Esophagus squamous epithelium (tissue), 5 donors: ENCODE measurements at regions not wholly inside any gene's neighbourhood (a gene's known extent, or its start where the extent isn't known, plus 50 kb on each side); places are given as distances from the start of the nearest gene placed in this dataset.

Source experiments
- DNase-seq: peaks from one replicate; lab custom pipeline; 2025; lab: John Stamatoyannopoulos, UW
- H3K27ac ChIP-seq, 4 donors: fragments of 200-600 bp; sonication (generic); one replicate each; pipeline ENCODE4 v1.5.1; 2016 to 2019; ENCODE audit warnings: mild to moderate bottlenecking in 1 of 4
- H3K27me3 ChIP-seq, 4 donors: fragments of 200-600 bp; sonication (generic); 1 replicate in 3 of 4; 2 replicates in 1 of 4; pipeline versions ENCODE4 v1.5.1 to v1.6.0; 2017 to 2021; ENCODE audit warnings: antibody characterized with exemption in 1 of 4
- H3K36me3 ChIP-seq, 3 donors: fragments of 200-600 bp; sonication (generic); one replicate each; pipeline ENCODE4 v1.5.1; 2016 to 2019
- H3K4me1 ChIP-seq, 3 donors: fragments of 200-600 bp; sonication (generic); one replicate each; pipeline ENCODE4 v1.5.1; 2017 to 2019
- H3K4me3 ChIP-seq, 4 donors: fragments of 200-600 bp; sonication (generic); 1 replicate in 3 of 4; 2 replicates in 1 of 4; pipeline ENCODE4 v1.5.1; 2016 to 2019; ENCODE audit warnings: mild to moderate bottlenecking in 2 of 4, moderate library complexity in 1 of 4
- H3K9me3 ChIP-seq, 3 donors: fragments of 200-600 bp; sonication (generic); one replicate each; pipeline ENCODE4 v1.5.1; 2016 to 2019
- POLR2A ChIP-seq, 4 donors: fragments of 450-650 bp; IDR thresholded peaks; one replicate each; pipeline ENCODE4 v1.6.1; 2017; ENCODE audit warnings: antibody characterized with exemption in 4 of 4, mild to moderate bottlenecking in 4 of 4, moderate library complexity in 3 of 4
- WGBS, 2 donors: methylation state at CpG; one replicate each; pipeline ENCODE4 v1.1.5; 2018; 5-methylcytosine and 5-hydroxymethylcytosine counted together
- intact Hi-C: fragments of 100-400 bp; cut with DNase I; formaldehyde crosslinking; loops from one replicate; pipeline ENCODE4 v1.15.0; 2022
- TF ChIP-seq, protein P1 (sequence below), 6 experiments: fragments of 450-650 bp in 4 of 6; fragments of 200-600 bp in 2 of 6; sonication (generic) in 2 of 6; IDR thresholded peaks; one replicate each; pipeline ENCODE4 v1.5.1; 2016 to 2019; ENCODE audit warnings: antibody characterized with exemption in 6 of 6, mild to moderate bottlenecking in 4 of 6, moderate library complexity in 4 of 6
- donor health status: DM: yes; HTN: yes; CAD: no.

DNA sequence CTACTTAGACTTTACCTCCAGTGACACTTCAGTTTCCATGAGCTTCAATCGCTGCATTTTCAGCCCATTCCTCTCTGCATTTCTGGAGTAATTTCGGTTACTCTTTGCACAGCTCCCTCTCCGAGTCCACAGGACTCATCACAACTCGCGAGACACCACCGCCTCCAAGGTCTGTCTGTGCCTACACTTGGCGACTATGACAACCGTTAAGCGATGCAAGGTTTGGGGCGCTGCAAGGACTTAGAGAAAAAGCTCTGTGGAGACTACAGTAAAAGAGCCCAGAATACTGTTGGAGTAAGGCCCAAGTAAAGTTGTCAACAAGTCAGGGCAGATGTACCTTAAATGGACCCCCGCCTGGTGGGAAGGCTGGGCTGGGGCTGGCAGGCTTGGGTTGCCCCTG lies 95.7 kb upstream of the RPS6KA2 start:
- no peak overlapping the region for H3K4me3 ChIP-seq
- no peak for TF ChIP-seq POLR2A (IDR thresholded peaks at IDR 0.05)
- TF ChIP-seq, protein P1, sequence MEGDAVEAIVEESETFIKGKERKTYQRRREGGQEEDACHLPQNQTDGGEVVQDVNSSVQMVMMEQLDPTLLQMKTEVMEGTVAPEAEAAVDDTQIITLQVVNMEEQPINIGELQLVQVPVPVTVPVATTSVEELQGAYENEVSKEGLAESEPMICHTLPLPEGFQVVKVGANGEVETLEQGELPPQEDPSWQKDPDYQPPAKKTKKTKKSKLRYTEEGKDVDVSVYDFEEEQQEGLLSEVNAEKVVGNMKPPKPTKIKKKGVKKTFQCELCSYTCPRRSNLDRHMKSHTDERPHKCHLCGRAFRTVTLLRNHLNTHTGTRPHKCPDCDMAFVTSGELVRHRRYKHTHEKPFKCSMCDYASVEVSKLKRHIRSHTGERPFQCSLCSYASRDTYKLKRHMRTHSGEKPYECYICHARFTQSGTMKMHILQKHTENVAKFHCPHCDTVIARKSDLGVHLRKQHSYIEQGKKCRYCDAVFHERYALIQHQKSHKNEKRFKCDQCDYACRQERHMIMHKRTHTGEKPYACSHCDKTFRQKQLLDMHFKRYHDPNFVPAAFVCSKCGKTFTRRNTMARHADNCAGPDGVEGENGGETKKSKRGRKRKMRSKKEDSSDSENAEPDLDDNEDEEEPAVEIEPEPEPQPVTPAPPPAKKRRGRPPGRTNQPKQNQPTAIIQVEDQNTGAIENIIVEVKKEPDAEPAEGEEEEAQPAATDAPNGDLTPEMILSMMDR (IDR thresholded peaks at IDR 0.05) = no peak
- 88 to 95% methylated on average over 9 to 11 of the region's 11 CpGs for WGBS, 2 donors
- H3K27ac ChIP-seq = no peak overlapping the region
- no peaks in the 10 kb centered on the region for H3K4me1 ChIP-seq
- H3K36me3 ChIP-seq = no peaks in the 10 kb centered on the region
- no peak for DNase-seq
- H3K9me3 ChIP-seq = no peaks in the 10 kb centered on the region
- H3K27me3 ChIP-seq = no peaks in the 10 kb centered on the region
- intact Hi-C loops = no loop called here

DNA sequence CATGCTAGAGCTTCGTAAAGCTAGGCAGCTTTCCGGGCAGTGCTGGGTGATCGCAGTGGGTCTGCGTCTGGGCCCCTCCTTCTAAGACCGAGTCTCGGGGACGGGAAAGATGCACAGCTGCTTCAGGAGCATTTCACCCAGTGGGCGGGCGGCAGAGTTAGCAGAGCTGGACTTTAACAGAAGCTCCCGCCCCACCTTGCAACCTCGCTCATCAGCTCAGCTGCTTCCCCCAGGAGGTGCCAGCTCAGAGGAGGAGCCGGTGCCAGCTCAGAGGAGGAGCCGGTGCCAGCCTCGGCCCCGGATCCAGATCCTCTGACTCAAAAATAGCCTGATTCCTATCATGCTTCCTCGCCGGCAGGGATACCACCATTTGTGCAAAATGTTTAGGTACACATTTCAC lies 94.5 kb upstream of the RPS6KA2 start:
- TF ChIP-seq, protein P1 (IDR thresholded peaks at IDR 0.05) = no peak
- no peak for TF ChIP-seq POLR2A (IDR thresholded peaks at IDR 0.05)
- intact Hi-C loops = no loop called here
- H3K27ac ChIP-seq = no peak overlapping the region
- WGBS, 2 donors = 47 to 85% methylated on average over 3 to 13 of the region's 17 CpGs
- H3K4me1 ChIP-seq = no peaks in the 10 kb centered on the region
- H3K27me3 ChIP-seq = no peaks in the 10 kb centered on the region
- no peaks in the 10 kb centered on the region for H3K36me3 ChIP-seq
- DNase-seq = no peak
- H3K4me3 ChIP-seq = no peak overlapping the region
- no peaks in the 10 kb centered on the region for H3K9me3 ChIP-seq

DNA sequence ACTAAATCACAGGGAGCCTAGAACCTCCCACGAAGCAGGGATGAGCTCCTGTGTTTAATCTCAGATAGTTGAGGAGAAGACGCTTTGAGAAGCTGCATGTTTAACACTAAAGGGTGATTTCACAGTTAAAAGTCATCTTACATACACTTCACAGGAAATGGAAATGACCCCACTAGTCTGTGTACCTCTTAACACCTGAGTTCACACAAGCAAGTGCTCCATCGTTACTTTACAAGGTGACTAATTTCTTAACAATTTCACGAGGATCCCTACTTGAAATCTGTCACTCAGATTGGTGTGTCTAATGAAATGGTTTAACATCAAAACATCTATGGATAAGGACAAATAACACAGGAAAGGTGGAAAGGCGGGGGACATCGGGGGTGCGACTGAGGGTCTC lies 93.8 kb upstream of the RPS6KA2 start:
- no peak for DNase-seq
- Histone ChIP-seq H3K4me1 (no peaks in the 10 kb centered on the region), H3K27ac (no peak overlapping the region), H3K4me3 (no peak overlapping the region), H3K36me3 (no peaks in the 10 kb centered on the region), H3K27me3 (no peaks in the 10 kb centered on the region), H3K9me3 (no peaks in the 10 kb centered on the region)
- intact Hi-C loops = no loop called here
- TF ChIP-seq, protein P1 (IDR thresholded peaks at IDR 0.05) = no peak
- TF ChIP-seq POLR2A (IDR thresholded peaks at IDR 0.05) = no peak
- 77% methylated on average over 6 to 7 of the region's 7 CpGs for WGBS, 2 donors

DNA sequence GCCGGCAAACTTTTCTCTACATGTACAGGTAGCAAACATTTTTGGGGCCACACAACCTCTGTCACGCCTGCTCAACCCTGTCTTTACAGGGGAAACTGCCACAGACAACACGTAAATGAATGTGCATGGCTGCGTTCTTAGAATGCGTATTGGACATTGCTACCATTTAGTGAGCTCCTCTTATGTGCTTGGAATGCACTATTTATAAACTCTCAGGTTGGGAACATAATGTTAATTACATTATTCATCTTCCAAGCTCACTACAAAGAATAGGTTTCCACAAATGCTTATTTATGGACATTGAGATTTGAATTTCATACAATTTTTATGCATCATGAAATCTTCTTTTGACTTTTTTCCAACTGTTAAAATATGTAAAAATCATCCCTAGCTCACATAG lies 92.0 kb upstream of the RPS6KA2 start:
- 87 to 93% methylated on average over 5 of the region's 5 CpGs for WGBS, 2 donors
- Histone ChIP-seq H3K9me3 (no peaks in the 10 kb centered on the region), H3K36me3 (no peaks in the 10 kb centered on the region), H3K27me3 (no peaks in the 10 kb centered on the region), H3K4me1 (no peaks in the 10 kb centered on the region), H3K27ac (no peak overlapping the region), H3K4me3 (no peak overlapping the region)
- DNase-seq = no peak
- intact Hi-C loops = no loop called here
- TF ChIP-seq, protein P1 (IDR thresholded peaks at IDR 0.05) = no peak
- no peak for TF ChIP-seq POLR2A (IDR thresholded peaks at IDR 0.05)

DNA sequence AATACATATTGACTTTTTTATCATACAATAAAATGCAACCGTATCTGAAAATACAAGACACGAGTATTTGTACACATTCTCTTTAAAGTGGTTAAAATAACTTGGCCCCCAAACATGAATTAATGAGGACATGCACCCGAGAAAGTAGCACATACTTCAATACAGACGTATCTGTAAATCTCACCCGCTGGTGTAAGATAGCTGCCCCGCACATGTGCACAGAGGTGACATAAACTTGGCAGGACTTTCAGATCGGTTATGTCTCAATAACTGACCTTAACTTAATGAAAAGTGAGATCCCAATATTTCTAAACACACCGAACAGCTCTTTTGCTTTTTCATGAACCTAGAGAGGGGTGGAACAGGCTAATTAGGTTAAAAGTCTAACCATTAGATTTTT lies 91.5 kb upstream of the RPS6KA2 start:
- intact Hi-C loops = no loop called here
- Histone ChIP-seq H3K27me3 (no peaks in the 10 kb centered on the region), H3K27ac (no peak overlapping the region), H3K4me3 (no peak overlapping the region), H3K9me3 (no peaks in the 10 kb centered on the region), H3K4me1 (no peaks in the 10 kb centered on the region), H3K36me3 (no peaks in the 10 kb centered on the region)
- WGBS, 2 donors = 71 to 80% methylated on average over 8 of the region's 8 CpGs
- DNase-seq = no peak
- TF ChIP-seq, protein P1 (IDR thresholded peaks at IDR 0.05) = no peak
- no peak for TF ChIP-seq POLR2A (IDR thresholded peaks at IDR 0.05)
